ENCODE measurements at regions not wholly inside any gene's neighbourhood (a gene's known extent, or its start where the extent isn't known, plus 50 kb on each side); places are given as distances from the start of the nearest gene placed in this dataset.

GRCh38 chr11:39149214-39149613 lies 2310.2 kb downstream of the LRRC4C start:
- H2BK12ac ChIP-seq (ENCODE audit: insufficient read length, low read depth, low read length), result no peak overlapping the region
- H3K79me2 ChIP-seq (ENCODE audit: insufficient read depth, low read length), result no peaks in the 10 kb centered on the region
- H3K27me3 Mint-ChIP-seq (ENCODE audit: low read depth), result no peaks in the 10 kb centered on the region
- no peak overlapping the region for H2BK120ac ChIP-seq (ENCODE audit: low read depth, low read length, poor library complexity, severe bottlenecking)
- H2BK20ac ChIP-seq (ENCODE audit: low read depth, low read length, poor library complexity, severe bottlenecking), result no peak overlapping the region
- H4K91ac ChIP-seq (ENCODE audit: insufficient read length, low read depth, low read length), result no peak overlapping the region
- H3K79me1 ChIP-seq (ENCODE audit: insufficient read depth, low read depth, low read length, poor library complexity, severe bottlenecking), result no peaks in the 10 kb centered on the region
- H3K4me3 Mint-ChIP-seq, result no peak overlapping the region
- H2AFZ ChIP-seq (ENCODE audit: low read length), result no peak overlapping the region
- H3K9me3 ChIP-seq (ENCODE audit: control insufficient read depth, low read depth, low read length), result no peaks in the 10 kb centered on the region
- H3K18ac ChIP-seq (ENCODE audit: insufficient read length, low read depth, low read length), result no peak overlapping the region
- H2BK5ac ChIP-seq (ENCODE audit: insufficient read length, low read length), result no peak overlapping the region
- no peaks in the 10 kb centered on the region for H3K4me1 ChIP-seq (ENCODE audit: insufficient read depth, low read length)
- no peak overlapping the region for H2AK5ac ChIP-seq (ENCODE audit: insufficient read length, low read length)
- H3K9ac ChIP-seq (ENCODE audit: extremely low read depth, insufficient read length, low read length), result no peak overlapping the region
- no peak for TF ChIP-seq CTCF (conservative IDR thresholded peaks at IDR 0.05)
- no peak overlapping the region for H4K8ac ChIP-seq (replicated peaks; ENCODE audit: insufficient read length, low read depth, low read length)
- no peak overlapping the region for H2BK15ac ChIP-seq (ENCODE audit: low read depth, low read length)
- H3K4me2 ChIP-seq (ENCODE audit: insufficient read depth, insufficient read length, low read length), result no peak overlapping the region
- no peak overlapping the region for H3K56ac ChIP-seq (ENCODE audit: insufficient read length, low read depth, low read length)
- WGBS (ENCODE audit: extremely low coverage, insufficient read length, low lambda C conversion rate), result no CpG with 5 or more reads among the region's 1 CpG
- no peak for DNase-seq
- no peak overlapping the region for H3K27ac ChIP-seq (ENCODE audit: insufficient read length, low read depth, low read length)
- 0 out of 7 replicates have a peak, but pooled peaks cover 0 to 3% (median 0%) of the 10 kb centered on the region in 3 experiments for H3K36me3 Mint-ChIP-seq (ENCODE audit: insufficient read depth in 1 of 3, low read depth in 3 of 3)
- H3K4ac ChIP-seq (ENCODE audit: low read depth, low read length), result no peak overlapping the region
- no peaks in the 10 kb centered on the region for H3K4me1 Mint-ChIP-seq
- H3K14ac ChIP-seq (ENCODE audit: insufficient read depth, low read length), result no peak overlapping the region
- no peak overlapping the region for H3T11ph ChIP-seq (ENCODE audit: low read length)
- H3K23me2 ChIP-seq (ENCODE audit: insufficient read length, low read depth, low read length, poor library complexity, severe bottlenecking), result no peaks in the 10 kb centered on the region
- H4K20me1 ChIP-seq (ENCODE audit: control insufficient read depth, insufficient read depth, insufficient read length), result no peaks in the 10 kb centered on the region
- no peak overlapping the region for H3K23ac ChIP-seq (ENCODE audit: insufficient read length, low read depth, low read length)
- no peaks in the 10 kb centered on the region for H3K27me3 ChIP-seq (ENCODE audit: insufficient read depth, low read length)
- H3K9me3 Mint-ChIP-seq, result no peaks in the 10 kb centered on the region; a peak in 3 of 5 replicates
- H4K5ac ChIP-seq (ENCODE audit: insufficient read length, low read depth, low read length), result no peak overlapping the region
- no peak overlapping the region for H3K27ac Mint-ChIP-seq
